GM18873 (cell line): ENCODE measurements at regions not wholly inside any gene's neighbourhood (a gene's known extent, or its start where the extent isn't known, plus 50 kb on each side); places are given as distances from the start of the nearest gene placed in this dataset.
"Not testable (repeated sequence)": the region's sequence is repeated elsewhere in the genome, so short reads cannot be mapped to it uniquely, and the experiment has no call there.

Source experiments
- ATAC-seq: cut with Tn5 transposase; IDR thresholded peaks from one replicate; pipeline ENCODE4 v1.9.1; 2021; ENCODE audit warnings: mild to moderate bottlenecking, moderate library complexity, moderate number of reproducible peaks; ENCODE audit not compliant: unreplicated experiment, low FRiP score

DNA sequence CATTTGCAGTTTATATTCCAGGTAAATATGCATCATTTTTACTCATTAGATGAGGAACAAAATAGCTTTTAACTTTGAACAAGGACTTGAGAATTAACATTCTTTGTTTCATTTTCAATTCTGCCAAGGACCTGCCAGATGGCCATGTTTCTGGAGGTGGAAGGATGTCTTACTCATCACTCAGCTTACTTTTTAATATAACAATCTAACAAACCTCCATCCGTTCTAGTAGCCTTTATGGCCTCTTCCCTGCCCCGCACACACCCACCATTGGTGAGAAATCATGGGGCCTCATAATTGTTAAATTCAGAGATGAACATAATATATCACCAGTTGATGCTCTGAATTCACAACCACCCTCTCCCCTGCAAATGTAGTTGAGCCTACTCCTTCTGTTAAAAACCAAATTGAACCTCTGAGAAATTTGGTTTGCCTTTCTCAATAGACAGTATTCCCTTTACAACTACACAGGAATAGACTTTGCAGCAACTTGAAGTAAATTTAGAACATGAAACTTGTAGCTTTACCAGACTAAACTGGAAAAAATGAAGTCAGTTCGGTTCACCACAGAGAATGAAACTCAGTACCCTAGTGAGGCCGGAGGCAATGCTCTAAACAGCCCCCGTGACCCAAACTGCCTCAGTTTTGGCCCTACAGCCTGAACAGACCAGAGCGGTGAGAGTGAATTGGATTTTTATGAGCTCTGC is 50.1 kb upstream of the ACSL4 start:
- peak; percentile 87 for ATAC-seq

DNA sequence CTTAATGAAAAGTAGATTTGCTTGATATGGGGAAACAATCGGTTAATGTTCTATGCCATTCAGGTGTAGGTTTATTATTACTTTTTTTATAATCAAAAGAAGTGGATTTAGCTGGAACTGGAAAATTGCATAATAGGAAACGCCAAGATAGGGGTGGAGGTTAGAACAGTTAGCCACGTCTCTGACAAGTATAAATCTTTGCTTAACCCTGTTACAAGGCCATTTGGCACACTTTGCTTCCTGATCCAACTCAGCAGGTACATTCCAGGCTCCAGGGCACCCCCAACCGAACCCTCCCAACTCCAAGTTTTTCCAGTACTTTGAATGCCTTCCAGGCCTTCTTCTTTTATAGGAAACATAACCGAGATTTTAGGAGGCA is 50.6 kb upstream of the ACSL4 start:
- no peak for ATAC-seq

DNA sequence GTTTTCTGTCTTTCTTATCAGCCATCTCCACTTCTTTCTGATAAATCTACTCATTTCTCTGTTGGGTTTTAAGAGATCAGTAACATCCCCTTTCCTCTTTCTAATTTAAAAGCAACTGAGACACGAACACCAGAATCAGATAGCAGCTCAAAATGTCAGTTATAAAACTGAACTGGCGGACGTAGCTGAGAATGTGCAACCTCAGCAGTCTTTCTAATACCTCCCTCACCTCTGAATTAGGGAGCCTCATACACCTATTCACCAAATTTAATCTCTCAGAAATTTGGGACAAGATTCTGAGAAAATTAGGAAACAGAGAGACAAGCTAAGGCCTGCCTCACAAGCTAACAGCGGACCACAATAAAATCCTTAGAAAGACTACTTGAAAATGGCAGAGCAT is 52.0 kb upstream of the ACSL4 start:
- ATAC-seq, result no peak

DNA sequence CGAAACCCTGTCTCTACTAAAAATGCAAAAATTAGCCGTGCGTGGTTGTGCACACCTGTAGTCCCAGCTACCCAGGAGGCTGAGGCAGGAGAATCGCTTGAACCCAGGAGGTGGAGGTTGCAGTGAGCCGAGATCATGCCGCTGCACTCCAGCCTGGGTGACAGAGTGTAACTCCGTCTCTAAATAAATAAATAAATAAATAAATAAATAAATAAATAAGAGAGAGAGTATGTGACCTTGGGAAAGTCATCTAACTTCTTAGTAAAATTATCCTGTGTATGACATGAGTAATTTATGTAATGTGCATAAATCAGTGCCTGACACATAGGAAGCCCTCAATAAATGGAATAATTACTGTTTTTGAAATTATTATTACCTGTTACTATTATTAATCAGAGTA is 57.5 kb upstream of the ACSL4 start:
- not testable (repeated sequence) for ATAC-seq

DNA sequence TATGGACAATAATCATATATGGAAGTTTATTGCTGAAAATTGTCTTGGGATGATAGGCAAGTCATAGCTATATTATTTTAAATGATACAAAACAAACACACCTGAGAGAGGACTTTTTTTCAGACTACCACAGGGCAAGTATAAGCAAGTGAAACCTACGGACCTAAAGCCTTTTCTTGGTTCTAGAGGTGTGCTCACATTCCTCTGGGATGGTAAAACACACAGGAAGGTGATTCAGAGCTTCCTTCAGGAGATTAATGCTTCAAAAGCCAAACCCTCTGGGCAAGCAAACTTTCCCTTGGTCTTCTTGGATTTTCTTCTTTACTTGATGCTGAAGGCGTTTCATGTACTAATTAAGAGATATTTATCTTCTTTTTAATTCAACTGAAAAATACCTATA is 60.1 kb upstream of the ACSL4 start:
- ATAC-seq, result no peak

DNA sequence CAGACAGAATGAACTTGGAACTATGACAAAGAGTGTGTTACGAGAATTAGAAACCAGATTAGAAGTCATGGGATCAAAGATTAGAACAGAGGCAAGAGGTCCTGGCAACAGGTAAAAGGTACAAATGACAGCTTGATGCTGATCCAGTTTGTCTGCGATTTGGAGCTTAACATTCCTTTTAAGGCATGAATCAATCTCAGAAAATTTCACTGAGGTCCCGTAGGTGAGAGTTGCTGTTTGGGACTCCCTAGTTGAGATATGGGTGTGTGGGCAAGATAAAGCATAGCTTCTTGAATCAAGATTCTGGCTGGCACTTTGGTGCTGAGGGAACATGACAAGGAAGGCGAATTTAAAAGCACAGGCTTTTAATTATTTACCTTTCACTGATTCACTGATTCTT is 62.6 kb upstream of the ACSL4 start:
- no peak for ATAC-seq

DNA sequence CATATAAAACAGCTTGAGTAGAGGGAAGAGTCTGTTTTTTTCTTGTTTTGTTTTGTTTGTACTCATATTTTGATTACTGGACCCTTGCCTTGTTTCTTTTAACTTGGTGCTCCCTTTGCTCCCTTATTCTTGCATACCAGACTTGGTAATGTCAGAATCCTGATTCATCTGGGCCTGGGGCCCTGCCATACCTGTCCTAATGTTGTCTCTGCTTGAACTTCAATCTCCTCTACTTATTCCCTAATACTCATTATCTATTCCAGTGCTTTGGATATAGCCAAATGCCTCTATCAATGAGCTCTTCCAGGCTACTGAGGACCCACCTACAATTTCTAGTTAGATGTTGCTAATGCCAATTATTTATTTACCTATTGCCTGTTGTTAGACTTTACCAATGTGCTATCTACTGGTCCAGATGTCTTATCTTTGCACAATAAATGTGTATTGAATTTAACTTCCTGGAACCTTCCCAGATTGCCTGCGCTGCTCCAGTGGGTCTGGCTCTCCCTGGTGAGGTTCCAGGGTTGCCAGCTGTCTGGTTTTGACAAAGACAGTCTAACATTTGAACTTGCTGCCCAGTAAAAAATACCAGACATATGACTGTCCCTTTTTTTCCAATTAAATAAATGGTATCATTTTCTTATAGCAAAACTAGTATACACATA is 64.4 kb upstream of the ACSL4 start:
- ATAC-seq, result no peak

DNA sequence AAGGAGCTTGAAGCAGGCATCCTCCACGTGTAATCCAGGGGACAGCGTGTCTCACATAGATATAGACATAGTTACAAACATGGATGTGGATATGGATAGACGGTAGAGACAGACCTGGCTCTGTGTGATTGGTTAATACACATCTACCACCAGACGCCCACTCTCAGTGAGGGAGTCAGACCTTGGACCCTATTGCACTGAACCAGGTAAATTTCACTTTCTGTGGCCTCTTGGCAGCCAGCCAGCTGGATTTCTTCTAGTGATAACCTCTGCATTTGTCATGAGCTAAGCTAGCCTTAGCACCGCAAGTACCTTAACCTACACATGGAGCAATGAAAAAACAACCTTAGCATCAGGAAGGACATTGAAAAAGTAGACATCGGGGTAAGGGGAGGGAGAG is 79.2 kb upstream of the ACSL4 start:
- no peak for ATAC-seq

DNA sequence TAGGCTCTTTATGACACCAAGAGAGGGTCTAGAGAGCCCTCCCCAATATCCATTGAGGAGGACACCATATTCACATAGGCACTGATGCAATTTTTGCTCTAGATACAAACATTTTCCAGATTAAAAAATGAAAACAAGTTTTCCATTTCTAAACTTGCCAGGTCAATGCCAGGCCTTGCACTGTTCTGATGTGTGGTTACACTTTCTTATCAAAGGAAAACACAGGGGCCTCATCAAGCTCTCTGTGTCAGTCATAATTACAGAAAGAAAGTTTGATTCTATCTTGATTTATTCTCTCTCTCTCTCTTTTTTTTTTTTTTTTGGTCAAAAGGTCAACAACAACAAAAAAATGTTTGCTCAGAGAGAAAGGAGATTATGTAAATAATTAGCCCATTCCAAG is 80.2 kb upstream of the ACSL4 start:
- ATAC-seq, result no peak

DNA sequence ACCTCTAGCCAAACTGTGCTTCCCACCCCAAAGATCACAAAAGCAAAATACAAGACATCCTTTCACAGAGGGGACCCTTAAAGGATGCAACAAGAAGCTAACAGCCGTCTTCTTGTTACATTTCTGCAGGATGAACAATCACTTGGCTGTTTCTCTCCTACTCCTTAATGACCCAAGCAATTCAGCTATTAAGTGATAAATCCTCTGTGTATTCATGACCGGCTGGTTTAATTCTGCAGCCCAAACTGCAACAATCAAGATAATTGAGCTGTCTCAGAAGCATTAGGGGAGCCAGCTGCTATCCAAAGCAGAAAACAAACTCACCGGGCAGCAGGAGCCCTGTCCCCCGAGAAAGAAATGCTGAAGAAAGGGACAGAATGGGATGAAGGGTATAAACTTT is 85.9 kb upstream of the ACSL4 start:
- ATAC-seq, result no peak

DNA sequence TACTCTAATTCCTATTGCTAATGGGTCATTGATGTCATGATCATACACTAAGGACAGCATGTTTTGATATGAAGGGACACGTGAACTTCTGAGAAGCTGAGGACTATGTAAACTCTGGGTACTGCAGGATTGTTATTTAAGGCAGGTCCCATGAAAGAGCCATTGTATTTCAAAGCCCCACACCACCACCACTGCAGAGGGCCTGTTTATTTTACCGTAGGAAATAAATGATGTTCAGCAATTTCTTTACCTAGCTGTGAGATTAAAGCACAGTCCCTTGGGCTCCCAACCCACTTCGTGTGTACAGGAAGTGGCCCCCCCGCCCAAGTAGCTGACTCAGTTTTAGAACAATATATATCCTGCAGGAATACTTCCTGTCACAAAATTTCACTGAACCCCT is 89.8 kb upstream of the ACSL4 start:
- no peak for ATAC-seq

DNA sequence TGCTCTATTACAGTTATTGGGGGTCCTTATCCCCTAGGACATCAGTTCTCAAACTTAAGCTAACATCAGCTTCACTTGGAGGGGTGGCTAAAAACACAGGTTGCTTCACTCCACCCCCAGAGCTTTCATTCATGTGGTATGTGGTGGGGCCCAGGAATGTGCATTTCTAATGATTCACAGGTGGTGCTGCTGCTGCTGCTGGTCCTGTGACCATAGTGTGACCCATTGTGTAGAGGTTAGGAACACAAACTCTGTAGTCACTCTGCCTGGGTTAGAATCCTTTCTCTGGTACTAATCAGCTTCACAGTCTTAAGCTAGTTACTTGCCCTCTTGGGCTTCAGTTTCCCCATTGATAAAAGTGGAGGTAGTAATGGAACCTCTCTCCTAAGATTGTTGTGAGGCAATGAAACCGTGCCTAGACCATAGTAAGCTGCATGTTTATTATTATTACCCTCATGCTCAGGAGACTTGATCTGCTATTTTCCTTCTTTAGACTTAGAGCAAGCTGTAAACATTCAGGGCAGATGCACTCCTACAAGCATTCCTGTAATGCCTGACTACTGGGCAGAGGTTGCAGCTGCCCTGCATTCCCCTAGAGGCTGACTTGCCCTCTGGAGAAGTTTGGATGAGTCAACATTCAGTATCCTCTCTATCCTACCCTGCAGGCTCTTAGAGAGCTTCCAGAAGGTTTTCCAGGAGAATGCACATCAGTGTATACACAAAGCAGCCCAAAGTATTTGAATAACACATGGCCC is 94.1 kb upstream of the ACSL4 start:
- no peak for ATAC-seq

DNA sequence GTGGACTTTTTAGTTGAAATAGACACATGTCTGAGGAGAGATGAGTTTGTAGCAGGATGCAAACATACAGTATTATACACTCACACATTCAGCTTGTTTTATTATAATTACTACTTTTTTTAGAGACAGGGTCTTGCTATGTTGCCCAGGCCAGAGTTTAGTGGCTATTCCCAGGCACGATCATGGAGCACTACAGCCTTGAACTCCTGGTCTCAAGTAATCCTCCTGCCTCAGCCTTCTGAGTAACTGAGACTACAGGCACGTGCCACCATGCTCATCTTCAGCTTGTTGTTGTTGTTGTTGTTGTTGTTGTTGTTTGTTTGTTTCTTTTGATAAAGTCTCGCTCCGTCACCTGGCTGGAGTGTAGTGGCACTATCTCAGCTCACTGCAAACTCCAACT is 94.7 kb upstream of the ACSL4 start:
- ATAC-seq, result no peak

DNA sequence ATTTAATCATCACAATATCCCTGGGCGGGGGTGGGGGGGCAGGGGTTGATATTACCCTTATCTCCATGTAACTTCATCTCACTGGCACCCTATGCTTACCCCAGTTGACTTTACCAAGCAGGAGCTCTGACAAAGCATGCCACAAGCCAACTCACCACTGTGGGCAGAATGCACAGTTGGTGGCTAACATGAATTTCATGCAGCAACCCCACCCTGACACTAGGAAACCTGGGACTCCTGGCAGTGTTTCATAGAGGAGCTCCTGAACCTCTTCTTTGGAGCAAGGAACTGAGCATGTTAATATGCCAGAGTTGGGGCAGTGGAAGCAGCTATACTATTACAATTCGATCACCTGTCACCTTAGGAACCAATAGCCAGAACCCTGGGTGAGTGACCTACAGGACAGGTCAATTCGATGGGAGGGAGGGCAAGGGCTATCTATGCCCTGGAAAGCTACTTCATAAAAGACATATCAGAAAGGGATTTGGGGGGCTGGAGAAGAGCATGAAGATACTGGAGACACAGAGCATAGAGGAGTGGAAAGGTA is 97.2 kb upstream of the ACSL4 start:
- peak; percentile 4 for ATAC-seq

DNA sequence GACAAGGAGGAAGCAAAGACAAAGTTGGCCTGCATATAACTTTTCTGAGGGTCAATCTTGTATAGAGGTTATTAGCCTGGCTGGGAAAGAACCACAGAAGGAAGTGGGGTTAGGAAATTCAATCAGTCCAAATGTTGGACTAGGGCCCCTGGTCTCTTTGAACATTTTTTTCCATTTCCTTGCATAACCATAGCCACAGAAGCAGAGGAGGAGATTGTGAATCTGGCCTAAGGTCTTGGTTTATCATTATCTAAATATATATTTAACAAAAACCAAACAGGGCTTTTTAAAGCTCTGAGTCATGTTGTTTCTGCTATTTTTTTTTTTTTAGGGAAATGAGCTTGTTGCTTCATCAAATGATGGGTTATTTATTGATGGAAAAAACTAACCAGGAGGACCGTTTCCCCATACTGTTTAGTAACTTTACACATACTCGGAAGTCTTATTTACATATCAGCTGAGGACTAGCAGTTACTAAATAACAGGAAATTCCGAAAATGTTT is 97.7 kb upstream of the ACSL4 start:
- ATAC-seq, result peak; percentile 83

DNA sequence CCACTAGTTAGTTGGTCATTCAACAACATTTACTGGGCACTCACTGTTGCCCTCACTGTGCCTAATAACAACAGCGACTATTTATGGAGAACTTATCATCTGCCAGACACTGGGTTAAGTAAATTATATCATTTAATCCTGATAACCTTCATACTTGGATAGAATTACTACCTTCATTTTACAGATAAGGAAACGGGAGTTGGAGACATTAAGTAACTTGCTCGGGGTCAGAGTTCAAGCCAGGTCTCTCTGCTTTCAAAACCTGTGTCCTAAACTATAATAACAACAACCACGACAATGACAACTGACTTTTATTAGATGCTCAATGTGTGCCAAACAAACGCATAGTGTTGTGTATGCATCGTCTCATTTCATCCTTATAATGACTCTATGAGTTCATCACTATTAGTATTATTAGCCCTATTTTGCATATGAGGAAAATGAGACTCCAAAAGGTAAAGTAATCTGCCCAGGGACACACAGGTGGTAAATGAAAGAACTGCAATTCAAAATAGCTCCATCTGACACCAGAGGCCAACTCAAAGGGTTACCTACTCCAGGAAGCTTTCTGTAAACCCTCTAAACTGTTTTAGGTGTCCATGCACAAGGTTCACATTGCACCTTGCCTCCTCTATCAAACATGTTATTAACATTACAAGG is 98.4 kb upstream of the ACSL4 start:
- no peak for ATAC-seq

DNA sequence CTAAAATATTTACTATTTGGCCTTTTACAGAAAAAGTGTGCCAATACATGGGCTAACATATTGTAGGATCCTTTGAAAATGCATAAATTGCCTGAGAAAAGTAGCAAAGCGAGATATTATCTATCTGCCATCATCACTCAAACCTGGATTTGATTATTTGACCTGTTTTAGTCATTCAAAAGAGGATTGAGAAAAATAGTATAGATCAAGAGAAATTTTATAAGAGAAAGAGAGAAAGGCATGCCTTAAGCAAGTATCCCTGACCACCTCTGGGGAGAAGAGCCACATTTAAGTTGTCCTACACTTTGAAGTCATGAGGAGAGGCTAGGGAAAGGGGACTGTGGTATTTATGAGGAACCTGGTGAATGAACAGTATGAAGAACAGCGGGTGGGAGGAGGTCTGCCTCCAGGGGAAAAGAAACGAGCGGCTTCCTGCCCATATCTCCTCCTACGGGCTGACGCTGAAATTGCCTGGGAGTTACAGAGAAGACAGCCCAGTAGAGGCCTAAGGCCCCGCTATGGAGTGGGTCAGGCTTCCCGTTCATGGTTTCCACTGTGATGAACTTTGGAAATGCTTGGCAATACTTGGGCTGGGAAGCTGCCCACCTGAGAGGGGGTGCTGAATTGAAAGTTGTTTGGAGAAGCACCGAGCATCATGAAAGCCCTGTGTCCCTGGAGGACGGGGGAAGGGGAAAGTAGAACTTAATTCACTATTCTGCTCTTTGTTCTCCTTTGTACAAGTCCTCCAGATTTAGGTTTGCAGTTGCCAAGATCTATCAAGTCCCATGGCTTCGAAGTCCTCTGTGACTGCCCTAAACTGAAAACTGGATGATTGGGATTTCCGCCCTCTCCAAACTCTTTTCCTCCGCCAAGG is 106.9 kb upstream of the ACSL4 start:
- ATAC-seq, result no peak

DNA sequence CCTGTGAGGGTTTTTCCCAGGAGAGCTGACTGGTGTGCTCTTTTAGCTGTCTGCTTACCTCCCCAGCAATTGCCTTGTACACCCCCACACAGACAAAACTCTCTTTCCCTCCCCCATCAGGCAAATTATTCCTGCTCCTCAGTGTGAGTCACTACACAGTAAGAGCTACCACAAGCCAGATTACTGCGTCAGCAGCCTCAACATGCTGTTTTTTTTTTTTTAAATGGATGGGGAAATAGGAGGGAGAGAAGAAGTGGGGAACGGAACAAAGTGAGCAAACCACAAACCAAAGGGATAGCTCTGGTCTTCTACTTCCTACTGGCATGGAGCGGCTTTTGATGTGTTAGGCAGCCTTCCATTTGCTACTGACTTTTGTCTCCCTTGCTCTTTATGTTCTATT is 107.5 kb upstream of the ACSL4 start:
- no peak for ATAC-seq

DNA sequence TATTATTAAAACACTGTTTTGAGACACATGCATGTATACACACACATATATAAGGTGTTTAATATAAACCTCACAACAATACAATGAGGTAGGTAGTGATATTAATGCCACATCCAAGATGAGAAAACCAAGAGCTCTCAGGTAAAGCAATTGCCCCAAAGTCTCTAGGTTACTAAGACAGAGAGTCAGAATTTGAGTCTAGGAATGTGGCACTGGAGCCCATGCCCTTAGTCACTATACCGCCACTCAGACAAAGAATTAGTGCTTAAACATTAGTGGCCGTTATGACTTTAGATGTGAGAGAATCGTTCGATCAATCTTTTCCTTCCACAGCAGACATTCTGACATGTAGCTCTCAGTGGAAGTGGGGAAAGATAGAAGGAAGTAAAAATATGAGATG is 108.2 kb upstream of the ACSL4 start:
- no peak for ATAC-seq
